Body of pancreas (tissue), 4 donors: ENCODE measurements at regions not wholly inside any gene's neighbourhood (a gene's known extent, or its start where the extent isn't known, plus 50 kb on each side); places are given as distances from the start of the nearest gene placed in this dataset.

Source experiments
- CTCF ChIP-seq, 7 experiments: fragments of 450-650 bp in 4 of 7; fragments of 200-600 bp in 3 of 7; sonication (generic) in 3 of 7; IDR thresholded peaks; one replicate each; pipeline ENCODE4 v1.5.1; 2016 to 2019; ENCODE audit warnings: antibody characterized with exemption in 7 of 7
- POLR2A ChIP-seq, 3 donors: fragments of 450-650 bp; IDR thresholded peaks; one replicate each; pipeline ENCODE4 v1.6.1; 2016; ENCODE audit warnings: antibody characterized with exemption in 3 of 3, mild to moderate bottlenecking in 2 of 3

- no peak for TF ChIP-seq CTCF (IDR thresholded peaks at IDR 0.05)
- no peak for TF ChIP-seq POLR2A (IDR thresholded peaks at IDR 0.05)
Measured at GRCh38 chr3:150138824-150139223, 168.1 kb upstream of the PFN2 start.
